HG02798 (cell line): ENCODE measurements at regions not wholly inside any gene's neighbourhood (a gene's known extent, or its start where the extent isn't known, plus 50 kb on each side); places are given as distances from the start of the nearest gene placed in this dataset.

Experiments
- ATAC-seq: cut with Tn5 transposase; IDR thresholded peaks from one replicate; pipeline ENCODE4 v1.9.1; 2021; ENCODE audit warnings: mild to moderate bottlenecking; ENCODE audit not compliant: unreplicated experiment, poor library complexity

- ATAC-seq: no peak
These were observed 192.0 kb upstream of the PPP1R26 start for GRCh38 chr9:135287627-135288026.

GRCh38 chr9:135288054-135288453 is 191.5 kb upstream of the PPP1R26 start:
- ATAC-seq: no peak

GRCh38 chr9:135289081-135289491 is 190.5 kb upstream of the PPP1R26 start:
- ATAC-seq: no peak

- no peak for ATAC-seq
These were observed 189.5 kb upstream of the PPP1R26 start for GRCh38 chr9:135290086-135290485.

GRCh38 chr9:135290566-135290965 is 189.0 kb upstream of the PPP1R26 start:
- ATAC-seq: no peak

- ATAC-seq: no peak
These were observed 188.4 kb upstream of the PPP1R26 start for GRCh38 chr9:135291165-135291564.

- no peak for ATAC-seq
These were observed 184.7 kb upstream of the PPP1R26 start for GRCh38 chr9:135294836-135295235.

GRCh38 chr9:135295551-135296300 is 183.9 kb upstream of the PPP1R26 start:
- no peak for ATAC-seq

GRCh38 chr9:135296735-135297455 is 182.7 kb upstream of the PPP1R26 start:
- ATAC-seq: no peak

- ATAC-seq: no peak
These were observed 182.0 kb upstream of the PPP1R26 start for GRCh38 chr9:135297456-135298075.

GRCh38 chr9:135299239-135299590 is 180.4 kb upstream of the PPP1R26 start:
- ATAC-seq: no peak

- no peak for ATAC-seq
These were observed 179.8 kb upstream of the PPP1R26 start for GRCh38 chr9:135299651-135300345.

GRCh38 chr9:135300346-135301141 is 179.0 kb upstream of the PPP1R26 start:
- ATAC-seq: no peak

GRCh38 chr9:135301271-135302263 is 178.0 kb upstream of the PPP1R26 start:
- no peak for ATAC-seq

- ATAC-seq: no peak
These were observed 177.0 kb upstream of the PPP1R26 start for GRCh38 chr9:135302329-135303279.

- no peak for ATAC-seq
These were observed 176.3 kb upstream of the PPP1R26 start for GRCh38 chr9:135303280-135303647.

GRCh38 chr9:135303865-135304499 is 175.6 kb upstream of the PPP1R26 start:
- ATAC-seq: no peak
